Keratinocyte (primary cell): ENCODE measurements at regions not wholly inside any gene's neighbourhood (a gene's known extent, or its start where the extent isn't known, plus 50 kb on each side); places are given as distances from the start of the nearest gene placed in this dataset.
A peak's percentile ranks its signal among the peaks of the same experiment; 100 is the strongest.

ENCODE experiments used
- DNase-seq: peaks from one replicate; pipeline ENCODE4 v3.0.0-alpha.2; 2011; ENCODE audit warnings: low read depth, missing footprints, low spot score
- FAIRE-seq: peaks from 2 replicates; lab custom pipeline; 2011; peaks lifted over from hg19 to GRCh38; lab: Jason Lieb, UNC
- H2AFZ ChIP-seq: 2 replicates; pipeline ENCODE4 v1.6.0; 2012; ENCODE audit warnings: low read length, control low read depth, inconsistent platforms; ENCODE audit not compliant: control insufficient read depth
- H3K27ac ChIP-seq: 2 replicates; pipeline ENCODE4 v1.5.1; 2011; ENCODE audit warnings: low read length; ENCODE audit not compliant: control insufficient read depth, insufficient read depth
- H3K27me3 ChIP-seq: 3 replicates; pipeline ENCODE4 v1.6.0; 2011; ENCODE audit warnings: low read length; ENCODE audit not compliant: control insufficient read depth, insufficient read depth; ENCODE audit errors: extremely low read depth
- H3K36me3 ChIP-seq, 2 experiments: 2 replicates in 1 of 2; 3 replicates in 1 of 2; pipeline ENCODE4 v1.5.1; 2011; ENCODE audit warnings: low read length in 2 of 2, mild to moderate bottlenecking in 1 of 2; ENCODE audit not compliant: control insufficient read depth in 2 of 2, insufficient read depth in 2 of 2; ENCODE audit errors: extremely low read depth in 1 of 2
- H3K4me1 ChIP-seq: 3 replicates; pipeline ENCODE4 v1.5.1; 2011; ENCODE audit warnings: low read length; ENCODE audit not compliant: control insufficient read depth, insufficient read depth; ENCODE audit errors: extremely low read depth
- H3K4me2 ChIP-seq: 3 replicates; pipeline ENCODE4 v1.6.0; 2011; ENCODE audit warnings: low read depth, low read length; ENCODE audit not compliant: control insufficient read depth, insufficient read depth; ENCODE audit errors: extremely low read depth
- H3K4me3 ChIP-seq, 3 experiments: fragments of 200-600 bp in 1 of 3; sonication (generic) in 1 of 3; 2 replicates in 2 of 3; 3 replicates in 1 of 3; pipeline ENCODE4 v1.5.1; 2011 to 2016; ENCODE audit warnings: low read length in 3 of 3, mild to moderate bottlenecking in 3 of 3, control low read depth in 2 of 3, inconsistent platforms in 1 of 3, low read depth in 1 of 3, mixed read lengths in 1 of 3, mixed run types in 1 of 3, moderate library complexity in 1 of 3; ENCODE audit not compliant: control insufficient read depth in 2 of 3, insufficient read depth in 2 of 3; ENCODE audit errors: extremely low read depth in 1 of 3
- H3K79me2 ChIP-seq: 2 replicates; pipeline ENCODE4 v1.6.0; 2012; ENCODE audit warnings: low read length; ENCODE audit not compliant: control insufficient read depth, insufficient read depth
- H3K9ac ChIP-seq: 3 replicates; pipeline ENCODE4 v1.6.0; 2011; ENCODE audit warnings: low read length; ENCODE audit not compliant: control insufficient read depth, insufficient read depth; ENCODE audit errors: extremely low read depth
- H3K9me1 ChIP-seq: 3 replicates; pipeline ENCODE4 v1.6.0; 2011; ENCODE audit warnings: low read length; ENCODE audit not compliant: control insufficient read depth, insufficient read depth; ENCODE audit errors: extremely low read depth
- H3K9me3 ChIP-seq: 2 replicates; pipeline ENCODE4 v1.5.1; 2012; ENCODE audit warnings: low read depth, low read length; ENCODE audit not compliant: control insufficient read depth
- H4K20me1 ChIP-seq: 3 replicates; pipeline ENCODE4 v1.6.0; 2011; ENCODE audit warnings: low read length; ENCODE audit not compliant: control insufficient read depth, insufficient read depth; ENCODE audit errors: extremely low read depth
- CTCF ChIP-seq, 3 experiments: IDR thresholded peaks in 1 of 3; conservative IDR thresholded peaks in 1 of 3; optimal IDR thresholded peaks in 1 of 3; 2 replicates in 2 of 3; 3 replicates in 1 of 3; pipeline versions ENCODE3 to v1.5.1; 2011; ENCODE audit warnings: low read length in 3 of 3, mild to moderate bottlenecking in 3 of 3, moderate library complexity in 2 of 3, control low read depth in 1 of 3, inconsistent platforms in 1 of 3; ENCODE audit not compliant: insufficient read depth in 2 of 3; ENCODE audit errors: extremely low read depth in 1 of 3
- EZH2 ChIP-seq: IDR thresholded peaks from one replicate; pipeline ENCODE4 v1.6.1; 2012; ENCODE audit warnings: inconsistent platforms, mild to moderate bottlenecking, low read length, moderate library complexity
- dilution Hi-C: fragments of 300-500 bp; cut with MboI; formaldehyde crosslinking; loops from one replicate; pipeline ENCODE4 v1.7.0; 2020; ENCODE audit warnings: low sequenced_read_pairs; ENCODE audit not compliant: extremely low pct_ligation_motif_present

GRCh38 chr6:28737750-28738395, 185.9 kb downstream of the TRIM27 start:
- no peak for DNase-seq
- Histone ChIP-seq H3K27me3 (peaks cover 32% of the 10 kb centered on the region), H3K9me1 (no peaks in the 10 kb centered on the region), H3K9me3 (no peaks in the 10 kb centered on the region), H3K4me3 (peak overlapping the region in 1 of 3 experiments; percentile 1), H3K27ac (no peak overlapping the region), H3K4me2 (peak overlapping the region; percentile 19), H3K9ac (no peak overlapping the region), H3K79me2 (no peaks in the 10 kb centered on the region), H3K36me3 (no peaks in the 10 kb centered on the region), H3K4me1 (peaks cover 8% of the 10 kb centered on the region), H2AFZ (peak overlapping the region; percentile 52), H4K20me1 (no peaks in the 10 kb centered on the region)
- TF ChIP-seq CTCF (optimal IDR thresholded peaks at IDR 0.05 in 1 of 3, IDR thresholded peaks at IDR 0.05 in 1 of 3, conservative IDR thresholded peaks at IDR 0.05 in 1 of 3; ENCODE audit: extremely low read depth in 1 of 3, insufficient read depth in 2 of 3, low read length in 3 of 3) (no peak), EZH2 (no peak)
- dilution Hi-C loops: no loop called here
- no peak for FAIRE-seq

DNA sequence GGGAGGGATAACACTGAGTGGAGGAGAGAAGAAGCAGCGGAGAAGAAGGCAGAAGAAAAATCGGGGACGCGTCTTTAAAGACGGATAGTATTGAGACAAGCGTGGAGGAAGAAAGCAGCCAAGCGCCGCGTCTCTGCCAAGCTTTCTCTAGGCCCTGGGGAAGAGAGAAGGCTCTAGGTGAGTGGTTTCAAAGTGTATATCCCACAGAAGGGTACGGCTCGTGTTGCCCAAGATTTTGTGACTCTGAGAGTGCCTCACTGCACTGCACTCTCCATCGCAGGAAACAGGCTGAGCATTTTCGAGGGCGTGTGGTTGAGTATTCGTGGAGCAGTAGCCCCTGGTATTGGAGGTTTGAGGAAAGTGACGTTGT, 185.4 kb downstream of the TRIM27 start:
- peaks cover 27% of the 10 kb centered on the region for H3K27me3 ChIP-seq

More for the DNA sequence above, 185.4 kb downstream of the TRIM27 start:
- H3K4me3 ChIP-seq: peak overlapping the region in 1 of 3 experiments; percentile 1
- H3K9me3 ChIP-seq: no peaks in the 10 kb centered on the region
- FAIRE-seq (no peak), DNase-seq (no peak)
- TF ChIP-seq CTCF (optimal IDR thresholded peaks at IDR 0.05 in 1 of 3, IDR thresholded peaks at IDR 0.05 in 1 of 3, conservative IDR thresholded peaks at IDR 0.05 in 1 of 3; ENCODE audit: extremely low read depth in 1 of 3, insufficient read depth in 2 of 3, low read length in 3 of 3): no peak
- TF ChIP-seq EZH2: no peak
- H4K20me1 ChIP-seq: no peaks in the 10 kb centered on the region
- peaks cover 11% of the 10 kb centered on the region for H3K4me1 ChIP-seq
- H3K36me3 ChIP-seq: no peaks in the 10 kb centered on the region
- peak overlapping the region; percentile 52 for H2AFZ ChIP-seq
- no peak overlapping the region for H3K27ac ChIP-seq
- dilution Hi-C loops: no loop called here
- no peak overlapping the region for H3K9ac ChIP-seq
- peak overlapping the region; percentile 19 for H3K4me2 ChIP-seq
- no peaks in the 10 kb centered on the region for H3K79me2 ChIP-seq
- H3K9me1 ChIP-seq: no peaks in the 10 kb centered on the region
